HG03097 (cell line): ENCODE measurements at regions not wholly inside any gene's neighbourhood (a gene's known extent, or its start where the extent isn't known, plus 50 kb on each side); places are given as distances from the start of the nearest gene placed in this dataset.

Experiments
- ATAC-seq: cut with Tn5 transposase; IDR thresholded peaks from one replicate; pipeline ENCODE4 v1.9.1; 2021; ENCODE audit not compliant: unreplicated experiment, low FRiP score

DNA sequence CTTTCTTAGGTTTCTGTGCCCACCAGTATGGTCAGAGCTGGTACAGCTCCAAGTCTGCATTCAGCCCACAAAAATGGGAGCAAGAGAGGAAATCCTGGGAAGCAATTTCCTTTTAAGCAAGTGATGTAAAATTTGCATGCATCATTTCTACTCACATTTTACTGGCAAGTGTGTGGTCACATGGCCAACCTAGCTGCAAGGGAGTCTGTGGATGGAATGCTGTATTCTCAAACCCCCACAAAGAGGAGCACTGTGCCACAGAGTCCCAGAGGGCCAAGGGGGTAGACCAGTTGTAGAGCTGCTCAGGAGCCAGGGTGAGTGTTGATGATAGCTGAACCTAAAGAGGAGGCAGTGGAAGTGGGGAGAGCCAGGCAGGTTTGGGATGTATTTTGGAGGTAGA lies 154.3 kb upstream of the SPRY4 start:
- no peak for ATAC-seq

DNA sequence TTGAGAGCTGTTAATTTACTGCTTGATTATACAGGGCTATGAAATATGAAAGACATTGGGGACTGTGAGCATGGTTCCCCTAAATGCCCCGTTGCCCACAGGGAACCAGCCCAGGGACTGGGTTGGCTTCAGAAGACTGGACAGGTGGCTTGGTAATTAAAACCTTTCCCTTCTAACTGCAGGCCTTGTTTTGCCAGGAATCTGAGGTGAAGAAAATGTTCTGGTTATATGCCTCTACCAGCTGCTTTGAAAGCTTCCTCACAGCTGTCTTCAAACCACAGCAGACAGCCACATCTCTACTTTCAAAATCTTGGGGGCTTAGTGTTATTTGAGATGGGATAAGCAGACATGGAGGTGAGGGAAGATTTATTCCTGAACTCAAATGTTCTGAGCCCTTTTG lies 153.3 kb upstream of the SPRY4 start:
- no peak for ATAC-seq

- no peak for ATAC-seq
These were observed 150.3 kb upstream of the SPRY4 start for GRCh38 chr5:142475102-142475513.

GRCh38 chr5:142474431-142475094 lies 149.7 kb upstream of the SPRY4 start:
- ATAC-seq, result no peak

DNA sequence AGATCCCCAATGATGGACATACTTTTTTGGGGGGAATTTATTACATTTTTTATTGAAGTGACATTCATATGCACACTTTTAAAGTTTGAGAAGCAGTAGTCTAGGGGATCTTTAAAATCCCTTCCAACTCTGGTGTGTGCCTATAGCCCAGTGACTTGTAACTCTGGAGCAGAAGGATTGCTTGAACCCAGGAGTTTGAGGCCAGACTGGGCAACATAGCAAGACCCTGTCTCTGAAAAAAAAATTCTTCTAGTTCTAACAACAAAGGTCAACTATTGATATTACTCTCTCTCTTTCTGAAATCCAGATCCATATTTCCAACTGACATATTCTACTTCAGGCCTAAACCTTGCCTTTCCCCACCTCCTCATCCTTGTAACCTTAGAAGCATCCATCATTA lies 148.2 kb upstream of the SPRY4 start:
- no peak for ATAC-seq

GRCh38 chr5:142472306-142472951 lies 147.6 kb upstream of the SPRY4 start:
- ATAC-seq, result no peak

DNA sequence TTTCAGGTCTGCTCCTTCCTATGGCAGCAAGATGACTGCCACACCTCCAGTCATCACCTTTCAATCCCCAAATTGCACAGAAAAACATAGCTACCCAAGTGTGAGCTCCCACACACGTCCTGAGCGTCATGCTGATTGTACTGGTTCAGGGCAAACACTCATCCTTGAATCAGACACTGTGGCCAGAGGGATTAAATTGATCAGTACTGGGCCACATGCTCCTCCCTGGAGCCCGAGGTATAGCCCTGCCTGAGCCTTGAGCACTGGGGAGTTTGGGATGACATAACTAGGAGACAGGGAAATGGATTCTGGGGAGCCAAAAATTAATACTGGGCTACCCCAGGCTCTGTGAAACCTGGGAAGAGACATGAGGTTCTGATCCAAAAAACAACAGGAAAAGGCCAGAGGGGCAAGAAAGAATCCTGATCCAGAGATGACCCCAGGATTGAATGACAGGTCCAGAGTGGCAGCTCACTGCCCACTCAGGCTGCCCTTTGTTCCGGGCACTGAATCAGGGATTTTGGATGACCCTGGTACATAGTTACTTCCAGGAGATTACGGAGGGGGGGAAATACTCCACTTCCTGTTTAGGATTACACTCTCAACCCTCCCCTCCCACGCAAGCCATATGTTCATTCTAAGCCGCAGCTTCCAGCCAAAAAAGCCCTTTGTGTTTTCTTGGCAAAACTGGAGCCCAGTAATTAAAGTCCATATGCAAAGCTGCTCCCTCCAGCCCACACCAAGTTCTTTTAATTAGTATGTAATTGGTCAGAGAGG lies 141.6 kb upstream of the SPRY4 start:
- ATAC-seq, result no peak

- no peak for ATAC-seq
These were observed 140.7 kb upstream of the SPRY4 start for GRCh38 chr5:142465476-142465875.

DNA sequence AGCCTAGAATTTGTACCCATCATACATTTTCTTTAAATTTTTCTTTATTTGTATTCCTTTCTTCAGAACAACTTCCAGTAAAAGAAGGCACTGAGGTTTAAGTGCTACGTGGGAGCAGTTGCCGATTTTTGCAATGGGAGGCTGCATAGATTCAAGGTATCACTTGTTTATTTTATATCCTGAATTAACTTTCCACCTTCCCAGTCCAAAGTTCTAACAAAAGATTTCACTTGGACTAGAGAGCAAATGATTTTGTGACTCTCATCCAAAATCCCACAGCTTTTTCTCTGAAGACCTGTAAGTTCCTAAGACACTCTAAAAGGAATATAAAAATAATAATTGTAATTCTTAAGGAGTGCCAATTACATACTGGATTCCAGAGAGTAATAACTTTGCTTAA lies 139.1 kb upstream of the SPRY4 start:
- ATAC-seq, result no peak

DNA sequence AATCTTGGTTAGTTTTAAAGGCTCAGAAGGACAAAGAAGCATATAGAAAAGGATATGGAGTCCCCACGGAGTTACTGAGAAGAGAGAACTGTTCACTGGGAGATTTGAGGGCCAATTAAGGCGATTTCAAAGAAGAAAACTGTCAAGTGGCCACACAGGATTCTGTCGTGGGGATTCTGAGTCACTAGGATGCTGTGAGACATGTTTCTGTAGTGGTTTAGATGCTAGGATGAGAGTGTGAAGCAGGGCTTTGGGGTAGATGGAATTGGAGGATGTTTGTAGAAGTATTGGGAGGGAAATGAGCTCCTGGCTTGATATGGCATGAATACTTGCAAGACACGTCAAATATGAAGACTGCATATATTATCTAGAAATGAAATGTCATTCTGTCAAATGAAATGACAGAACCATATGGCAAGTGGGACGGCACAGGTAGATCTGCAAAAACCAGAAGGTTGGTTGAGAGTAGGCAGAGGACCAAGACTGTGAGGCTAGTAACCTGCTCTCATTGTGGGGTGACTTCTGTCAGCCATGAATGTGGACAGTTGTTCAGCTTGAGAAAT lies 136.3 kb upstream of the SPRY4 start:
- no peak for ATAC-seq

DNA sequence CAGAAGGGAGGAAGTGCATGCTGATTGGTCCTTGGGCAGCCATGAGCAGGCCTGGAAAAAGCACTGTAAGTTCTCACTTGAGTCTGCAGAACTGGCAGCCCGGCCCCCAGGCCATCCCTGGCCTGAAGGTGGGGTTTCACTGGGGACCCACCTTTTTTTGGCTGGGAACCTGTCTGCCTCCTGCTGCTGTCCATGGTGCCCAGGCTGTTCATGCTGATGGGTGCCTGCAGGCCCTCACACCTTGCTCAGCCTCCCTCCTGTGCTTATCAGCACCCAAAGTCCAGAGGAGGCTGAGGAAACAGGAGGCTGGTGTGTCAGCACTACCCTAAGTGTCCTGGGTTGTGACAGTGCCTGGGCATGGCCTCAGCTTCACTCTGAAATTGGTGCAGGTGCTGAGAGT lies 134.4 kb upstream of the SPRY4 start:
- ATAC-seq, result no peak

DNA sequence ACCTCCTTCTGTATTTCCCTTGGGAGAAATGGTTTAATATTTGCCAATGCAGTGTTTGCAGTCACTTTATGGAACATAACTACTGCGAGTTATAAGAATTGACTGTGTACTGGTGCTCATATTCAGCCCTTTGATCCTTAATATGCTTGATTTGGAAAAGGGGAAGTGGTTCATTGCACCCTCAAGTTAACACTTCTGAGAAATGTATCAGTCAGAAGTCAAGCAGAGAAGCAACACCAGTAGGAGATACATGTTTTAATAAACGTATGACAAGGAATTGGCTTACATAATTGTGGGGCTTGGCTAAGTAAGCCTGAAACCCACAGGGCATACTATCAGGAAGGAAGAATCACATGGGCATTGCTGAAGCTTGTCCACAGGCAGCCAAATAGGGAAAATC lies 131.0 kb upstream of the SPRY4 start:
- no peak for ATAC-seq

DNA sequence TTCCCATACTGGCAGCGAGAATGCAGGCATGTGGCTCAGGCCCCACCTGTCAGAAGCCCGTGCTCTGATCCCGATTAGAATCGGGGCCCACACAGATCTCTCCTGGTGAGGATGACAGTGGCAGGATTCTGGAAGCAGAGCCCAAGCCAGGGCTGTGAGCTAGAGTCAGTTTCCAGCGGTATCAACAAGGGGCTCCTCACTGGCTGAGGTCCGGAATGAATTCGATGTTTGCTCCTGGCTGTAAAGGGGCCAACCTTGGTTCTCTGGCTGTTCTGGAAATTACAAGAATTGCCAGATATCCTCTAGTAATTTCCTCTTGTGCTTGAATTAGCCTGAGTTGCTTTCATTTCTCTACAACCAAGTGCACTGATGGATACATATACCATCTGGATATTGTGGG lies 129.1 kb upstream of the SPRY4 start:
- ATAC-seq, result no peak

DNA sequence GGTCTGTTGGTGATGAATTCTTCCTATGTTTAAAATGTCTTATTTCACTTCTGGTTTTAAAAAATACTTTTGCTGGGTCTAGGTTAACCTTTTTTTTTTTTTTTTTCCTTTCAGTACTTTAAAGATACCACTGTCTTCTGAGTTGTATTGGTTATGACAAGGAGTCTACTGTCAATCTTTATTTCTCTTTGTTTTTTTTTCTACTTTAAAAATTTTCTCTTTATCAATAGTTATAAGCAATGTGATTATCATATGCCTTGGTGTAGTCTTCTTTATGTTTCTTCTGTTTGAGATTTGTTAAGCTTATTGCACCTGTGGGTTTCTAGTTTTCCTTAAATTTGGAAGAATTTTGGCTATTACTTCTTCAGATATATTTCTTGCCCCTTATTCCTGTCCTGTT lies 125.6 kb upstream of the SPRY4 start:
- ATAC-seq, result no peak

DNA sequence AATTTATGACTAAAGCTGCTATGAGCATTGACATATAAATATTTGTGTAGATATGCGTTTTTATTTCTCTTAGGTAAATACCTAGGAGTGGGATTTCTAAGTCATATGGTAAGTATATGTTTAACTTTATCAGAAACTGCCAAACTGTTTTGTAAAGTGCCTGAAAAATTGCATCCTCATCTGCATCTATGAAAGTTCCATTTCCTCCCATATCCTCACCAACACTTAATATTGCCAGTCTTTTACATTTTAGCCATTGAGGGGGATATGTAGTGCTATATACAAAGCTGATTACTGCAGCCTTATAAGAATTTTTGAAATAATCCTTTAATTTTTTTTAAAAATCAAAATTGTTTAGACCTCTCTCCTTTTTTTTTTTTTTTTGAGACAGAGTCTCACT lies 123.1 kb upstream of the SPRY4 start:
- ATAC-seq, result no peak

- no peak for ATAC-seq
These were observed 122.1 kb upstream of the SPRY4 start for GRCh38 chr5:142446960-142447279.

DNA sequence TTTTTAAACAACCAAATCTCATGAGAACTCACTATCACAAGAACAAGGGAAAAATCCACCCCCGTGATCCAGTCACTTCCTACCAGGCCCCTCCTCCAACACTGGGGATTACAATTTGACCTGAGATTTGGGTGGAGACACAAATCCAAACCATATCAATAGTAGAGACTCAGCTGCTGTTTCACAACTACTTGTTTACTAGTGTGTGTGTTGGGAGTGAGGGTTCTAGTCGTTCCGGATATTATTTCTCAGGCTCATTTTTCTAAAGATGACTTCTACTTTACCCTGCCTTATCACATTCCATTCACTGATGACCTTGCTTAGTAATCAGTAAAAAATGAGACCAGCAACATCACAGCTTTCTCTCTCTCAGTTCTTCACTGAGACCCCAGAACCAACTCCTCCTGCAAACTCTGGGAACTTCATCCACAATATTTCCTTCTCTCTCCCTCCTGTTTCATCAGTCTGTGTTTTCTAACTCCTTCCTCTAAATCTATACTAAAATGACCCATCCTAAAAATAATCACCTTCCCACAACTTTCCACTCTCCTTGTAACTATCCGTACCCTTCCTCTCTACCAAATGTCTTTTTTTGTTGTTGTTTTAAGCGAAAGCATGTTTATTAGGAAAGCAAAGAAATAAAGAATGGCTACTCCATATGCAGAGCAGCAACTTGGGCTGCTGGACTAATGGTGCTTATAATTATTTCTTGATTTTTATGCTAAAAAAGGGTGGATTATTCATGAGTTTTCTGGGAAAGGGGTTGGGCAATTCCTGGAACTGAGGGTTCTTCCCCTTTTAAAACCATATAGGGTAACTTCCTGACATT lies 121.5 kb upstream of the SPRY4 start:
- no peak for ATAC-seq

GRCh38 chr5:142445266-142445665 lies 120.4 kb upstream of the SPRY4 start:
- no peak for ATAC-seq

GRCh38 chr5:142441616-142442015 lies 116.8 kb upstream of the SPRY4 start:
- no peak for ATAC-seq

GRCh38 chr5:142439207-142439860 lies 114.5 kb upstream of the SPRY4 start:
- no peak for ATAC-seq
